Erythroblast (primary cell): ENCODE measurements at regions not wholly inside any gene's neighbourhood (a gene's known extent, or its start where the extent isn't known, plus 50 kb on each side); places are given as distances from the start of the nearest gene placed in this dataset.
"Not testable (repeated sequence)": the region's sequence is repeated elsewhere in the genome, so short reads cannot be mapped to it uniquely, and the experiment has no call there.

ENCODE experiments used
- GATA1 ChIP-seq: IDR thresholded peaks from 2 replicates; pipeline ENCODE4 v1.6.1; 2011; ENCODE audit warnings: low read depth, mild to moderate bottlenecking, control low read depth, low read length, moderate library complexity
- POLR2A ChIP-seq: IDR thresholded peaks from 2 replicates; pipeline ENCODE4 v1.6.1; 2011; ENCODE audit warnings: mild to moderate bottlenecking, low read length

- not testable (repeated sequence) for TF ChIP-seq POLR2A, GATA1
Observed at GRCh38 chrX:139341855-139342593, 188.5 kb upstream of the F9 start.
